ENCODE measurements at regions not wholly inside any gene's neighbourhood (a gene's known extent, or its start where the extent isn't known, plus 50 kb on each side); places are given as distances from the start of the nearest gene placed in this dataset.

- peak; percentile 71 for DNase-seq (ENCODE audit: low spot score)
- intact Hi-C loops (cut with DNase I), result no loop called here
These were observed 276.8 kb upstream of the HDAC4 start for GRCh38 chr2:239677453-239678185.

- intact Hi-C loops (cut with DNase I), result no loop called here
- DNase-seq (ENCODE audit: low spot score), result peak; percentile 76
These were observed 276.1 kb upstream of the HDAC4 start for GRCh38 chr2:239676716-239677452.

- DNase-seq (ENCODE audit: low spot score), result no peak
- intact Hi-C loops (cut with DNase I), result no loop called here
These were observed 275.3 kb upstream of the HDAC4 start for GRCh38 chr2:239675826-239676715.

DNA sequence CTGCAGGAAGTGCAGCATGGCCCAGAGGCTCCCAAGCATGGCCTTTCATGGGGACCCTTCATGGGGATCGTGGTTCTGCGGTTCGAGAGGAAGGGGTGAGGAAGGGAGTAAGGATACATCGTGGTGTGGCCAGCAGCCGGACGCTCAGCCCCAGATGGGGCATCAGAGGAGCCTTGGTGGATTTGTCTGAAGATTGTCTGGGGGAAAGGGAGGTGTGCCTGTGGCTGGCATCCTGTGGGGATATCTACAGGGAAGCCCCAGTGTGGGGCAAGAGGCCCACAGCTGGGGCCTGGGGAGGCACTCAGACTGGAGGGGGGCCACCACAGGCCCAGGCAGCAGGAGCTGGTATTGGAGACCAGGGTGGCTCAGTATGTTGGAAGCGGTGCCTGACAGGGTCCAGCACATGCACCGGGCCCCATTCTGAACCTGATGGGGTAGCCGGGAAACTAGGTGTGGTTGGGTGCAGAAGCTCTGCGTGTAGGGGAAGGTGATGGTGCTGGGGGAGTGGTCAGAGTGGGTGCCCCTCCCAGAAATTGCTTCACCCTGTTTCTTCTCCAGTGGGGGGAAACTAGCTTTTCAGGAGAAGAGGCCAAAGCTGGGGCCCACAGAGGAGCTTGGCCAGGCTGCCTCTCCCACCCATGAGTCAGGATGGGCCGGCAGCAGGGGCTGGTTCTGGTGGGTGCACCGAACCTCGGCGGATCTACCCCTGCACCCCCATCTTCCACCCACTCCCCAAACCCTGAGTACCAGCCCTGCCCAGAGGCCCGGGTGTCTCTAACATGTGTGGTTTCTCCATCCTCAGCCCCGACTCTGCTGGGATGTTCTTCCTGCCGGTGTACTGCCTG, 274.4 kb upstream of the HDAC4 start:
- intact Hi-C loops (cut with DNase I), result no loop called here
- DNase-seq (ENCODE audit: low spot score), result peak; percentile 69

DNA sequence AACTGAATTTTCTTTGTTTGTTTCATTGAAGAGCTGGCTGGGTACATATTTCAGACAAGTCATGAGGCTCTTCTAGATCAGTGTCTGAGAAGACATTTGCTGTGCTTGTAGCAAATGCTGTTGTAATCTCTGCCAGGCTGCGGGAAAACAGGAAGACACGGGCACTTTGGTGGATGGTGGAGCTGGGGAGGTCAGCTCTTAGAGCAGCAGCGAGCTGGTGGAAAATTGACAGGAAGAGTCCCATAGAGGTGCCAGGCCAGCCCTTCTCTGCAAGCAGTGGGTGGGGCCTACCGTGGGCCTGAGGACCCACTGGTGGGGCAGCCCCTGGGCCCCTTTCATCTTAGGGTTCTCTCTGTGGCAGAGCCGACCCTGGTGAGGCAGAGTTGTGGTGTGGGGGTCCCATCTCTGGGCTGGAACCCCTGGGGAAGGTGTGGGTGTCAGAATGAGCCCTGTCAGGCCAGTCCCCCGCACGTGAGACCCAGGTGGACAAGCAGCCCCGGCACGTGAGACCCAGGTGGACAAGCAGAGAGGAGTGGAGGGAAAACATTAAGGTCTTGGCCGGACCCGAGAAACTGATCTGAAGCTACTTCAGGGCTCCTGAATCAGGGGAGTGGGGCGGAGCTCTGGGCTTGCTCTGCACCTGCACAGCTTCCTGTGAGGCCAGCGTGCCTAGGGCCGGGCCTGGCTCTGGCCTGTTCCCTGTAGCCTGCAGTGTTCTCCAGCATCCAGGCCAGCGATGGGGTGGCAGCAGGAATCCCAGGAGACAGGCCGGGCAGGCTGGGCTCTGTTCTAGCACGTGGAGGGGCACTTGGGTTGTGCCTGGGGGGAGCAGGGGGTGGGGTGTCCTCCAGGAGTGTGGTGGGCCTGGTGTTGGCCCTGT, 273.5 kb upstream of the HDAC4 start:
- intact Hi-C loops (cut with DNase I), result no loop called here
- peak; percentile 73 for DNase-seq (ENCODE audit: low spot score)

DNA sequence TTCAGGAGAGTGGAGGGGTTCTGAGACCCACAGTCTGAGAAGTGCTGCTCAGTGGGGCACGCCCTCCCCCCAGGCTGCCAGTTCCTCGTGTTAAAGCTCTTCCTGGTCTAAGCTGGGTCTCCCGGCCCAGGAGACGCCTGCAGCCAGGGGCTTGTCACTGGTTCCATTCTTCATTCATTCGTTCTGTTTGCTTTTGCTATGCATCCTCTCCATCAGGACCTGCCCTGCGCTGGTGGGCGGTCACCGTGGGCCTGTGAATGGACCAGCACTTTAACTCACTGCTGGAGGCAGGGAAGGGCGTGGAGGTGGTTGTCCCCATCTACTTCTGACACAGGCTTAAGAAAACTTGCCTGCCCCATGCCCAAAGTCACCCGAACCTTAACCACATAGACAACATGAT, 272.8 kb upstream of the HDAC4 start:
- intact Hi-C loops (cut with DNase I), result no loop called here
- DNase-seq (ENCODE audit: low spot score), result no peak

- no peak for DNase-seq (ENCODE audit: low spot score)
- intact Hi-C loops (cut with DNase I), result no loop called here
These were observed 271.4 kb upstream of the HDAC4 start for GRCh38 chr2:239671916-239672849.

DNA sequence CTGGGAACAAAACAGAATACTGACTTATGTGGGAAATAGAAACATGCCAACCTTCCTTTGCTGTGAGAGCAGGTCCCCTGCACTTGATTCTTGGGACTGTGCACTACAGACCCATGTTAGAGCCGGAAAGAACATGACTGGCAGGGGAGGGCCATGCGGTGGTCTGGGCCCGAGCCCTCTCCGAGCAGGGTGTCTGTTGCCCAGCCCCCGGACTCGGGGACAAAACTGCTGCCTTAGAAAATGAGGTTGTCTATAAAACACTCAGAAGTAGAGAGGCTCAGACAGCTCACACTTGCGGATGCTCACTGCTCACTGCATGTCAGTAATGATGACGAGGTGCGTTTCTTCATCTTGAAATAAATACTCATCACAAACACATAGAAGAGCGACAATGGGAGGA, 270.7 kb upstream of the HDAC4 start:
- no peak for DNase-seq (ENCODE audit: low spot score)
- intact Hi-C loops (cut with DNase I), result no loop called here

DNA sequence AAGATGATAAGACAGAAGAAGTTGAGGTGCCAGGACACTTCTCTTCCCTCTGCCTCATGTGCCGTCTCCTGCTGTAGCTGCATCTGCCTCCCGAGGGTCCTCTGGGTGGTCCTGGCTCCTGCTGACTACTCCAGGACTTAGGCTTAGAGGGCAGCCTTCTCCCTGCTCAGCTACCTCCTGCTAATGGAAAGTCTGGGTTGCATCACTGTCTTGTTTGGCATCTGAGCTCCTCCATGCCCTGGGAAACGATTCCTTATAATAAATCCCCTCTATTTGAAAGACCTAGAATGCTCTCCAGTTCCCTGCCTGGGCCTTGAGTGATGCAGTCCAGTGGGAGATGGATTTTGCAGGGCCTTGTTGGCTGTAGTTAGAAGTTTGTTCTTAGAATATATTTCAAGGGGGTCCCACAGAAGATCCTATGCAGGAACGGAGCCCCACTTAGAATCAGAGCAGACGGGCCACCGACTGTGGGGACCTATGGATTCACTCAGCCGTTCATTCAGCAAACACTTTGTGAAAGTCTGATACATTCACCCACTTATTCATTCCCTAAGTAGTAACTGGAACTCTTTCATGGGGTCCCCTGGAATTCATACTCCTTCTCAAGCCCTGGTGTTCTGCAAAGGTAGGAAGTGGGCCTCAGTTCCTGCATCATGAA, 269.8 kb upstream of the HDAC4 start:
- intact Hi-C loops (cut with DNase I), result no loop called here
- DNase-seq (ENCODE audit: low spot score), result no peak

- no peak for DNase-seq (ENCODE audit: low spot score)
- intact Hi-C loops (cut with DNase I), result no loop called here
These were observed 269.2 kb upstream of the HDAC4 start for GRCh38 chr2:239669899-239670460.

GRCh38 chr2:239669181-239669898, 268.5 kb upstream of the HDAC4 start:
- intact Hi-C loops (cut with DNase I), result no loop called here
- no peak for DNase-seq (ENCODE audit: low spot score)

- intact Hi-C loops (cut with DNase I), result no loop called here
- no peak for DNase-seq (ENCODE audit: low spot score)
These were observed 267.8 kb upstream of the HDAC4 start for GRCh38 chr2:239668651-239669050.

- intact Hi-C loops (cut with DNase I), result no loop called here
- no peak for DNase-seq (ENCODE audit: low spot score)
These were observed 267.2 kb upstream of the HDAC4 start for GRCh38 chr2:239668042-239668441.

- intact Hi-C loops (cut with DNase I), result no loop called here
- no peak for DNase-seq (ENCODE audit: low spot score)
These were observed 266.7 kb upstream of the HDAC4 start for GRCh38 chr2:239667431-239667985.

DNA sequence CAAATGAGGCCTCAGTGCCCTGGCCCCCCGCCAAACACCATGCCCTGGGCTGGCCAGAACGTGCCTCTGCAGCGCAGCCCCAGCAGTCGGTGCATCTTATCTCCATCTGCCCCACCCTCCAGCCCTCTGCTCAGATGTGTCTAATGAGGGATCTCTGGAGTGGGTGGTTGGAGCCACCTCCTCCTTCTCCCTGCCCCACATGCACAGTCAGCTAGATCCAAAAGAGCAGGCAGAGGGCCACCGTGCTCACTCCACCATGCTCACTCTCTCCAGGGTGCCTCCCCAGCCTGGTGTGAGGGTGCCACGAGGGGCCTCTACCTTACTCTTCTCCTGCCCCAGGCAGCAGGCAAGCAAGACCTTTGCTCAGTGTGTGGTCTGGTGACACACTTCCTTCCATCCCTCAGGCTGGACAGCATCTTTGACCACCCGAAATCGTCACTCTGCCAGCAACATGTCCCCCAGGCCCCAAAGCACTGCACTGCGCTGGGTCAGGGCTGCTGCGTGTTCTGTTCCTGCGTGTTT, 266.1 kb upstream of the HDAC4 start:
- no peak for DNase-seq (ENCODE audit: low spot score)
- intact Hi-C loops (cut with DNase I), result no loop called here

Data from posterior vena cava (tissue), 2 donors.